CMK (cell line): ENCODE measurements at regions not wholly inside any gene's neighbourhood (a gene's known extent, or its start where the extent isn't known, plus 50 kb on each side); places are given as distances from the start of the nearest gene placed in this dataset.
"Not testable (repeated sequence)": the region's sequence is repeated elsewhere in the genome, so short reads cannot be mapped to it uniquely, and the experiment has no call there.

ENCODE experiments used
- DNase-seq: peaks from one replicate; pipeline ENCODE4 v3.0.0-alpha.2; 2010; ENCODE audit warnings: low read depth

- peak; percentile 45 for DNase-seq
Observed at GRCh38 chr21:19993268-19993667, 1004.9 kb upstream of the NCAM2 start.

- DNase-seq: peak; percentile 96
Observed at GRCh38 chr21:19995253-19995652, 1003.0 kb upstream of the NCAM2 start.

- DNase-seq: no peak
Observed at GRCh38 chr21:19998453-19998852, 999.8 kb upstream of the NCAM2 start.

GRCh38 chr21:19999369-20000272, 998.6 kb upstream of the NCAM2 start:
- peak; percentile 100 for DNase-seq

- no peak for DNase-seq
Observed at GRCh38 chr21:20004367-20004766, 993.8 kb upstream of the NCAM2 start.

- no peak for DNase-seq
Observed at GRCh38 chr21:20010691-20011200, 987.5 kb upstream of the NCAM2 start.

GRCh38 chr21:20013851-20014250, 984.4 kb upstream of the NCAM2 start:
- DNase-seq: no peak

- no peak for DNase-seq
Observed at GRCh38 chr21:20016435-20017005, 981.7 kb upstream of the NCAM2 start.

GRCh38 chr21:20020026-20020425, 978.2 kb upstream of the NCAM2 start:
- no peak for DNase-seq

- DNase-seq: no peak
Observed at GRCh38 chr21:20023193-20023592, 975.0 kb upstream of the NCAM2 start.

GRCh38 chr21:20024741-20025140, 973.5 kb upstream of the NCAM2 start:
- DNase-seq: no peak

- DNase-seq: no peak
Observed at GRCh38 chr21:20026543-20026942, 971.7 kb upstream of the NCAM2 start.

GRCh38 chr21:20030390-20030789, 967.8 kb upstream of the NCAM2 start:
- DNase-seq: no peak

- no peak for DNase-seq
Observed at GRCh38 chr21:20031807-20032206, 966.4 kb upstream of the NCAM2 start.

- peak; percentile 15 for DNase-seq
Observed at GRCh38 chr21:20040768-20041167, 957.4 kb upstream of the NCAM2 start.

- DNase-seq: no peak
Observed at GRCh38 chr21:20045197-20045596, 953.0 kb upstream of the NCAM2 start.

- DNase-seq: not testable (repeated sequence)
Observed at GRCh38 chr21:20048130-20048837, 949.9 kb upstream of the NCAM2 start.

- DNase-seq: no peak
Observed at GRCh38 chr21:20083336-20083735, 914.9 kb upstream of the NCAM2 start.

- DNase-seq: no peak
Observed at GRCh38 chr21:20083925-20084324, 914.3 kb upstream of the NCAM2 start.

- peak; percentile 76 for DNase-seq
Observed at GRCh38 chr21:20086508-20086907, 911.7 kb upstream of the NCAM2 start.

- DNase-seq: no peak
Observed at GRCh38 chr21:20106368-20106767, 891.8 kb upstream of the NCAM2 start.

GRCh38 chr21:20108016-20108415, 890.2 kb upstream of the NCAM2 start:
- DNase-seq: no peak
